PC-3 (cell line): ENCODE measurements at regions not wholly inside any gene's neighbourhood (a gene's known extent, or its start where the extent isn't known, plus 50 kb on each side); places are given as distances from the start of the nearest gene placed in this dataset.

Source experiments
- EZH2phosphoT487 ChIP-seq: fragments of 300-600 bp; sonication (generic); IDR thresholded peaks from 2 replicates; pipeline ENCODE4 v1.6.1; 2018; ENCODE audit warnings: mild to moderate bottlenecking, antibody characterized with exemption, low read length, borderline replicate concordance
- TF ChIP-seq, protein P1 (sequence below): fragments of 300-600 bp; sonication (generic); conservative IDR thresholded peaks from 2 replicates; pipeline ENCODE4 v1.5.1; 2017; ENCODE audit warnings: antibody characterized with exemption, low read depth, mild to moderate bottlenecking, low read length

DNA sequence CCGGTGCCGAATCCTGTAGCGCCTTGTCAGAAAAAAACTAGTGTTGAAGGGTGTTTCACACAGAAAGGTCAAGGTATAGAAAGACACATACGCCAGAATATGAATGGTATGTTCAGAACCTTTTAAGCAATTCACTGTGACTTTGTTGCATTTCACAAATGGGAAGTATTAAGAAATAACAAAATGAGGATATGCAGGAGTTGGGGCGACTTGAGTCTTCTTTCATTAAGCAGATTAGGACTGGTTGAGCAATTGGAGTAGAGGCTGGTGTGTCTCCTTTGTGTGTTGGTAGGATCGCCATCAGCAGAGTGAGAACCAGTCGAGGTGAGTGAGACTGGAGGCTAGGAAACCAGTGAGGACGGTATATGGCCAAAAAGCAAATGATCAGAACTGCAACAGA, 1454.5 kb upstream of the TENM3 start:
- TF ChIP-seq, protein P1, sequence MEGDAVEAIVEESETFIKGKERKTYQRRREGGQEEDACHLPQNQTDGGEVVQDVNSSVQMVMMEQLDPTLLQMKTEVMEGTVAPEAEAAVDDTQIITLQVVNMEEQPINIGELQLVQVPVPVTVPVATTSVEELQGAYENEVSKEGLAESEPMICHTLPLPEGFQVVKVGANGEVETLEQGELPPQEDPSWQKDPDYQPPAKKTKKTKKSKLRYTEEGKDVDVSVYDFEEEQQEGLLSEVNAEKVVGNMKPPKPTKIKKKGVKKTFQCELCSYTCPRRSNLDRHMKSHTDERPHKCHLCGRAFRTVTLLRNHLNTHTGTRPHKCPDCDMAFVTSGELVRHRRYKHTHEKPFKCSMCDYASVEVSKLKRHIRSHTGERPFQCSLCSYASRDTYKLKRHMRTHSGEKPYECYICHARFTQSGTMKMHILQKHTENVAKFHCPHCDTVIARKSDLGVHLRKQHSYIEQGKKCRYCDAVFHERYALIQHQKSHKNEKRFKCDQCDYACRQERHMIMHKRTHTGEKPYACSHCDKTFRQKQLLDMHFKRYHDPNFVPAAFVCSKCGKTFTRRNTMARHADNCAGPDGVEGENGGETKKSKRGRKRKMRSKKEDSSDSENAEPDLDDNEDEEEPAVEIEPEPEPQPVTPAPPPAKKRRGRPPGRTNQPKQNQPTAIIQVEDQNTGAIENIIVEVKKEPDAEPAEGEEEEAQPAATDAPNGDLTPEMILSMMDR, result no peak
- TF ChIP-seq EZH2phosphoT487, result no peak
